ENCODE measurements at regions not wholly inside any gene's neighbourhood (a gene's known extent, or its start where the extent isn't known, plus 50 kb on each side); places are given as distances from the start of the nearest gene placed in this dataset.
"Not testable (repeated sequence)": the region's sequence is repeated elsewhere in the genome, so short reads cannot be mapped to it uniquely, and the experiment has no call there.

DNA sequence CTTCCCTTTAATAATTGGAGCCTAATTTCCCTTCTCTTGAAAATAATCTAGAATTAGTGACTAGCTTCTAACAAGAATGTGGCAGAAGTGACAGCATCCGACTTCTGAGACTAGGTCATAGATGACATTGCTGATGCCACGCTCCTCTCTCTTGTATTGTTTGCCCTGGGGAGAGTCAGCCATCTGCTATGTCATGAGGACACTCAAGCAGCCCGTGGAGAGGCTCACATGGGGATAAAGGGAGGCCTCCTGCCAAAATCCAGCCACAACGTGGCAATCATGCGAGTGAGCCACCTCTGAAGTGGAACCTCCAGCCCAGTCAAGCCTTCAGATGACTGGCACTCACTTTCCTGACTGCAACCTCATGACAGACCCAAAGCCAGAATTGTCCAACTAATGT is 54.2 kb upstream of the LRRK2 start:
- H3K36me3 ChIP-seq (ENCODE audit: control insufficient read depth, insufficient read depth, low read length): no peaks in the 10 kb centered on the region
- no peak overlapping the region for H3K4me3 ChIP-seq (ENCODE audit: low read length)
- H3K27ac ChIP-seq (ENCODE audit: low read depth, low read length): no peak overlapping the region
- DNase-seq: no peak
- no peaks in the 10 kb centered on the region for H3K27me3 Mint-ChIP-seq (ENCODE audit: insufficient read depth)
- 86 to 89% methylated on average over 5 of the region's 5 CpGs for WGBS, 2 experiments (ENCODE audit: insufficient coverage in 1 of 2, insufficient read length in 1 of 2)
- no peak overlapping the region for H3K9ac ChIP-seq (ENCODE audit: extremely low read depth, low read length, poor library complexity, severe bottlenecking)
- peaks cover 13% of the 10 kb centered on the region for H3K9me3 Mint-ChIP-seq
- H3K4me3 Mint-ChIP-seq: no peak overlapping the region
- TF ChIP-seq, protein P1, sequence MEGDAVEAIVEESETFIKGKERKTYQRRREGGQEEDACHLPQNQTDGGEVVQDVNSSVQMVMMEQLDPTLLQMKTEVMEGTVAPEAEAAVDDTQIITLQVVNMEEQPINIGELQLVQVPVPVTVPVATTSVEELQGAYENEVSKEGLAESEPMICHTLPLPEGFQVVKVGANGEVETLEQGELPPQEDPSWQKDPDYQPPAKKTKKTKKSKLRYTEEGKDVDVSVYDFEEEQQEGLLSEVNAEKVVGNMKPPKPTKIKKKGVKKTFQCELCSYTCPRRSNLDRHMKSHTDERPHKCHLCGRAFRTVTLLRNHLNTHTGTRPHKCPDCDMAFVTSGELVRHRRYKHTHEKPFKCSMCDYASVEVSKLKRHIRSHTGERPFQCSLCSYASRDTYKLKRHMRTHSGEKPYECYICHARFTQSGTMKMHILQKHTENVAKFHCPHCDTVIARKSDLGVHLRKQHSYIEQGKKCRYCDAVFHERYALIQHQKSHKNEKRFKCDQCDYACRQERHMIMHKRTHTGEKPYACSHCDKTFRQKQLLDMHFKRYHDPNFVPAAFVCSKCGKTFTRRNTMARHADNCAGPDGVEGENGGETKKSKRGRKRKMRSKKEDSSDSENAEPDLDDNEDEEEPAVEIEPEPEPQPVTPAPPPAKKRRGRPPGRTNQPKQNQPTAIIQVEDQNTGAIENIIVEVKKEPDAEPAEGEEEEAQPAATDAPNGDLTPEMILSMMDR (conservative IDR thresholded peaks at IDR 0.05): no peak
- no peaks in the 10 kb centered on the region for H3K27me3 ChIP-seq (ENCODE audit: control insufficient read depth, insufficient read depth, low read length, poor library complexity, severe bottlenecking)
- H3K36me3 Mint-ChIP-seq (ENCODE audit: low read depth): no peaks in the 10 kb centered on the region
- no peak overlapping the region for H3K27ac Mint-ChIP-seq
- H3K4me1 ChIP-seq (ENCODE audit: control insufficient read depth, insufficient read depth, low read length): no peaks in the 10 kb centered on the region
- peaks cover 12% of the 10 kb centered on the region for H3K9me3 ChIP-seq (ENCODE audit: control insufficient read depth, low read length)
- no peaks in the 10 kb centered on the region for H3K4me1 Mint-ChIP-seq

- H3K27ac Mint-ChIP-seq: no peak overlapping the region
- no peaks in the 10 kb centered on the region for H3K27me3 Mint-ChIP-seq (ENCODE audit: insufficient read depth)
- H3K36me3 Mint-ChIP-seq (ENCODE audit: low read depth): no peaks in the 10 kb centered on the region
- no peaks in the 10 kb centered on the region for H3K4me1 Mint-ChIP-seq
- H3K4me3 ChIP-seq (ENCODE audit: low read length): no peak overlapping the region
- H3K4me3 Mint-ChIP-seq: no peak overlapping the region
- H3K36me3 ChIP-seq (ENCODE audit: control insufficient read depth, insufficient read depth, low read length): no peaks in the 10 kb centered on the region
- no peak overlapping the region for H3K9ac ChIP-seq (ENCODE audit: extremely low read depth, low read length, poor library complexity, severe bottlenecking)
- no peak overlapping the region for H3K27ac ChIP-seq (ENCODE audit: low read depth, low read length)
- WGBS, 2 experiments (ENCODE audit: insufficient coverage in 1 of 2, insufficient read length in 1 of 2): 33% methylated on average over 1 of the region's 2 CpGs; no CpG with 5 or more reads in 1 of the 2 experiments
- no peak for DNase-seq
- H3K4me1 ChIP-seq (ENCODE audit: control insufficient read depth, insufficient read depth, low read length): no peaks in the 10 kb centered on the region
- H3K27me3 ChIP-seq (ENCODE audit: control insufficient read depth, insufficient read depth, low read length, poor library complexity, severe bottlenecking): no peaks in the 10 kb centered on the region
- H3K9me3 Mint-ChIP-seq: peaks cover 25% of the 10 kb centered on the region
- TF ChIP-seq, protein P1 (conservative IDR thresholded peaks at IDR 0.05): no peak
- H3K9me3 ChIP-seq (ENCODE audit: control insufficient read depth, low read length): peaks cover 20% of the 10 kb centered on the region
These were observed 55.9 kb upstream of the LRRK2 start for GRCh38 chr12:40168868-40169267.

DNA sequence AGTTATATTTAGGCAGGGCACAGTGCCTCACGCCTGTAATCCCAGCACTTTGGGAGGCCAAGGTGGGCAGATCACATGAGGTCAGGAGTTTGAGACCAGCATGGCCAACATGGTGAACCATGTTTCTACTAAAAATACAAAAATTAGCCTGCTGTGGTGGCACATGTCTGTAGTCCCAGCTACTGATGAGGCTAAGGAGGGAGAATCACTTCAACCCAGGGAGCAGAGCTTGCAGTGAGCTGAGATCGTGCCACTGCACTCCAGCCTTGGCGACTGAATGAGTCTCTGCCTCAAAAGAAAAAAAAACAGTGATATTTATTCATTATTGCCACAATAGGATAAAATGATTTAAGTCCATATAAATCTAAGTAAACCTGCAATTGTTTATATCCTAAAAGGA is 56.4 kb upstream of the LRRK2 start:
- H3K4me3 Mint-ChIP-seq: not testable (repeated sequence)

GRCh38 chr12:40168001-40168400 is 56.8 kb upstream of the LRRK2 start:
- WGBS, 2 experiments (ENCODE audit: insufficient coverage in 1 of 2, insufficient read length in 1 of 2): 92% methylated on average over 3 of the region's 3 CpGs; no CpG with 5 or more reads in 1 of the 2 experiments
- no peaks in the 10 kb centered on the region for H3K27me3 Mint-ChIP-seq (ENCODE audit: insufficient read depth)
- H3K9ac ChIP-seq (ENCODE audit: extremely low read depth, low read length, poor library complexity, severe bottlenecking): no peak overlapping the region
- H3K4me3 Mint-ChIP-seq: no peak overlapping the region
- TF ChIP-seq, protein P1 (conservative IDR thresholded peaks at IDR 0.05): no peak
- peaks cover 33% of the 10 kb centered on the region for H3K9me3 Mint-ChIP-seq
- no peak for DNase-seq
- no peaks in the 10 kb centered on the region for H3K36me3 ChIP-seq (ENCODE audit: control insufficient read depth, insufficient read depth, low read length)
- peaks cover 27% of the 10 kb centered on the region for H3K9me3 ChIP-seq (ENCODE audit: control insufficient read depth, low read length)
- no peak overlapping the region for H3K27ac ChIP-seq (ENCODE audit: low read depth, low read length)
- no peak overlapping the region for H3K4me3 ChIP-seq (ENCODE audit: low read length)
- no peaks in the 10 kb centered on the region for H3K4me1 ChIP-seq (ENCODE audit: control insufficient read depth, insufficient read depth, low read length)
- H3K27me3 ChIP-seq (ENCODE audit: control insufficient read depth, insufficient read depth, low read length, poor library complexity, severe bottlenecking): no peaks in the 10 kb centered on the region
- no peak overlapping the region for H3K27ac Mint-ChIP-seq
- no peaks in the 10 kb centered on the region for H3K36me3 Mint-ChIP-seq (ENCODE audit: low read depth)
- no peaks in the 10 kb centered on the region for H3K4me1 Mint-ChIP-seq

More for the DNA sequence above, 56.4 kb upstream of the LRRK2 start:
- H3K9me3 Mint-ChIP-seq: peaks cover 30% of the 10 kb centered on the region
- H3K36me3 Mint-ChIP-seq (ENCODE audit: low read depth); H3K4me1 Mint-ChIP-seq; H3K36me3 ChIP-seq (ENCODE audit: control insufficient read depth, insufficient read depth, low read length); H3K27ac Mint-ChIP-seq; DNase-seq; H3K9ac ChIP-seq (ENCODE audit: extremely low read depth, low read length, poor library complexity, severe bottlenecking); H3K27me3 ChIP-seq (ENCODE audit: control insufficient read depth, insufficient read depth, low read length, poor library complexity, severe bottlenecking); H3K4me1 ChIP-seq (ENCODE audit: control insufficient read depth, insufficient read depth, low read length); H3K27ac ChIP-seq (ENCODE audit: low read depth, low read length); H3K27me3 Mint-ChIP-seq (ENCODE audit: insufficient read depth); H3K4me3 ChIP-seq (ENCODE audit: low read length): not testable (repeated sequence)
- H3K9me3 ChIP-seq (ENCODE audit: control insufficient read depth, low read length): peaks cover 23% of the 10 kb centered on the region
- WGBS, 2 experiments (ENCODE audit: insufficient coverage in 1 of 2, insufficient read length in 1 of 2): 75 to 96% methylated on average over 1 to 2 of the region's 3 CpGs

Measured in endodermal cell (in vitro differentiated cells).